ENCODE measurements at regions not wholly inside any gene's neighbourhood (a gene's known extent, or its start where the extent isn't known, plus 50 kb on each side); places are given as distances from the start of the nearest gene placed in this dataset.
"Not testable (repeated sequence)": the region's sequence is repeated elsewhere in the genome, so short reads cannot be mapped to it uniquely, and the experiment has no call there.

DNA sequence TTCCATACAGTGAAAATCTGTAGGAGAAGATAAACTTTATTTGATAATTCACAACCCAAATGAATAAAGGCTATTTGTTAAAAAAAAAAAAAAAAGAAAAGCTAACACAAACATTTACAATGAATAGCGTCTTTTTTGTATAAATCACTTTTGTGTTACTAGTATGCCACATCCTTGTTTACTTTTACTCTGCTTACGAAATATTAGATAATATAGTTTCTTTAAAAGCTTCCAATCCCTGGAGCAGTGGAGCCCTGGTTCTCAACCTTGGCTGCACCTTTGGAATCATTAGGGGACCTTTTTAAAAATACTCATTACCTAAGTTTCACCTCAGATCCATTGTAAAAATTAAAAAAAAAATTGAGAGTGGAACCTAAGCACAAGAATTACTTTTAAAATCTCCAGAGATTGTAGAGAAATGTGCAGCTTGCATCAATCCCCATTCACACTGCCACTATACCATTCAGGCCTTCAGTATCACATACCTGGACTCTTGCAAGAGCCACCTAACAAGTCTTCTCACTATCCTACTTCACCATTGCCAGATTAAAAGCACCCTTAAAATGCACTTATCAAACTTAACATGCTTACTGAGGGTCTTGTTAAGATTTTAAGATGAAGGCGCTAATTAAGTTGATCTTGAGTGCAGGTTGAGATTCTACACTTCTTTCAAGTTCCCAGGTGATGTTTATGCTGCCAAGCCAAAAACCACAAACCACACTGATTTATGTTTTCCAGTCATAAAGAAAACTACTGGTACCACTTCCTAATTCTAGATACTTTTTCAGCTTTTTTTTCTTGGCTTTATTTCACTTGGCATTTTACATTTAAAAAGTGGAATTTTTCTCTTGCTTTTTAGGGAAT is 59.7 kb upstream of the ZC3H15 start:
- TF ChIP-seq, protein P1, sequence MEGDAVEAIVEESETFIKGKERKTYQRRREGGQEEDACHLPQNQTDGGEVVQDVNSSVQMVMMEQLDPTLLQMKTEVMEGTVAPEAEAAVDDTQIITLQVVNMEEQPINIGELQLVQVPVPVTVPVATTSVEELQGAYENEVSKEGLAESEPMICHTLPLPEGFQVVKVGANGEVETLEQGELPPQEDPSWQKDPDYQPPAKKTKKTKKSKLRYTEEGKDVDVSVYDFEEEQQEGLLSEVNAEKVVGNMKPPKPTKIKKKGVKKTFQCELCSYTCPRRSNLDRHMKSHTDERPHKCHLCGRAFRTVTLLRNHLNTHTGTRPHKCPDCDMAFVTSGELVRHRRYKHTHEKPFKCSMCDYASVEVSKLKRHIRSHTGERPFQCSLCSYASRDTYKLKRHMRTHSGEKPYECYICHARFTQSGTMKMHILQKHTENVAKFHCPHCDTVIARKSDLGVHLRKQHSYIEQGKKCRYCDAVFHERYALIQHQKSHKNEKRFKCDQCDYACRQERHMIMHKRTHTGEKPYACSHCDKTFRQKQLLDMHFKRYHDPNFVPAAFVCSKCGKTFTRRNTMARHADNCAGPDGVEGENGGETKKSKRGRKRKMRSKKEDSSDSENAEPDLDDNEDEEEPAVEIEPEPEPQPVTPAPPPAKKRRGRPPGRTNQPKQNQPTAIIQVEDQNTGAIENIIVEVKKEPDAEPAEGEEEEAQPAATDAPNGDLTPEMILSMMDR (IDR thresholded peaks at IDR 0.05), result no peak
- no peak for TF ChIP-seq POLR2A (IDR thresholded peaks at IDR 0.05)
- H3K27ac ChIP-seq, result no peak overlapping the region
- intact Hi-C loops (cut with DNase I; ENCODE audit: low total_unique reads), result no loop called here
- H3K4me3 ChIP-seq, result no peak overlapping the region
- no peaks in the 10 kb centered on the region for H3K9me3 ChIP-seq
- H3K27me3 ChIP-seq, result no peaks in the 10 kb centered on the region
- no peaks in the 10 kb centered on the region for H3K36me3 ChIP-seq
- no peaks in the 10 kb centered on the region for H3K4me1 ChIP-seq
- no peak for DNase-seq

DNA sequence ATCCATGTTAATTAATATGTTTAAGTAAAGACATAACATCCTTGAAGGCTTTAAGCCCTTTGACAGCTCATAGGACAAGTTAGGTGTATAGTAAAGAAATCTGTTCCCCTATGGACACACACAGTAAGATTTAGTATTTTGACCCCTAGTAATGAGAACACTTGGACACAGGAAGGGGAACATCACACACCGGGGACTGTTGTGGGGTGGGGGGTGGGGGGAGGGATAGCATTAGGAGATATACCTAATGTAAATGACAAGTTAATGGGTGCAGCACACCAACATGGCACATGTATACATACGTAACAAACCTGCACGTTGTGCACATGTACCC is 59.1 kb upstream of the ZC3H15 start:
- H3K4me3 ChIP-seq; H3K4me1 ChIP-seq; intact Hi-C loops (cut with DNase I; ENCODE audit: low total_unique reads); DNase-seq; H3K36me3 ChIP-seq; H3K9me3 ChIP-seq; H3K27ac ChIP-seq; H3K27me3 ChIP-seq: not testable (repeated sequence)

DNA sequence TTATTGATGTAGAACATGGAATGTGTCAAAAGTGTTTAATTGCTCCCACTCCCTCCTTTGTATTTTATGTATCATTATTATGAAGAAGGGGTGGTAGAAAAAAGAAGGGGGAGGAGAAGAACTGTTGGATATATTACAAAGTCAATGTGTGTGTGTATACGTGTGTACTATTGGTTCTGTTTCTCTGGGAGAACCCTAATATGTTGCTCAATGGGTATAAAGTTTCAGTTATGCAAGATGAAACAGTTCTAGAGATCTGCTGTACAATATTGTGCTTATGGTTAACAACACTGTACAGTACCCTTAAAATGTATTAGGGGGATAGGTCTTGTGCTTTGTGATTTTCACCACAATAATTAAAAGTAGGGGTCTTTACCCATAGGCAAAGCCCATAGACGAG is 58.1 kb upstream of the ZC3H15 start:
- no peak overlapping the region for H3K27ac ChIP-seq
- intact Hi-C loops (cut with DNase I; ENCODE audit: low total_unique reads), result no loop called here
- no peak for DNase-seq
- H3K36me3 ChIP-seq, result no peaks in the 10 kb centered on the region
- TF ChIP-seq, protein P1 (IDR thresholded peaks at IDR 0.05), result no peak
- TF ChIP-seq POLR2A (IDR thresholded peaks at IDR 0.05), result no peak
- H3K4me1 ChIP-seq, result no peaks in the 10 kb centered on the region
- no peak overlapping the region for H3K4me3 ChIP-seq
- no peaks in the 10 kb centered on the region for H3K9me3 ChIP-seq
- H3K27me3 ChIP-seq, result no peaks in the 10 kb centered on the region

DNA sequence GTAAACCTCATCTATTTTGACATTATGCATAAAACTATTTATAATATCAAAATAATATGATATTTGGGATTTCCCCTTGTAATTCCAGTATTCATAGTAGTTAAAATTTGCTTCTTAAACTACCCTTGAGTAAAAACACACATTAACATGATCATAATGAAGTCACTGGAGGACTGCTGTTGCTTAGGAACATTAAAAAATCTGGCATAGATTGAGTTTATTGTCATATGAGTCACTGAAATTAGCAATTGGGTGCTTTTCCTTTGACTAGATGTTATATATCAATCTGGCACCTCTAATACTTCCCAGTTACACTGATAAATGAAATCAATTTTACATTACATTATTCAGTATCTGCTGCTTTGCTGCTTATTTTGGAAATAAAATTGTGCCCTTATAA is 57.0 kb upstream of the ZC3H15 start:
- intact Hi-C loops (cut with DNase I; ENCODE audit: low total_unique reads), result no loop called here
- no peaks in the 10 kb centered on the region for H3K36me3 ChIP-seq
- H3K27me3 ChIP-seq, result no peaks in the 10 kb centered on the region
- H3K27ac ChIP-seq, result no peak overlapping the region
- no peak for DNase-seq
- TF ChIP-seq POLR2A (IDR thresholded peaks at IDR 0.05), result no peak
- TF ChIP-seq, protein P1 (IDR thresholded peaks at IDR 0.05), result no peak
- H3K9me3 ChIP-seq, result no peaks in the 10 kb centered on the region
- H3K4me1 ChIP-seq, result no peaks in the 10 kb centered on the region
- no peak overlapping the region for H3K4me3 ChIP-seq

DNA sequence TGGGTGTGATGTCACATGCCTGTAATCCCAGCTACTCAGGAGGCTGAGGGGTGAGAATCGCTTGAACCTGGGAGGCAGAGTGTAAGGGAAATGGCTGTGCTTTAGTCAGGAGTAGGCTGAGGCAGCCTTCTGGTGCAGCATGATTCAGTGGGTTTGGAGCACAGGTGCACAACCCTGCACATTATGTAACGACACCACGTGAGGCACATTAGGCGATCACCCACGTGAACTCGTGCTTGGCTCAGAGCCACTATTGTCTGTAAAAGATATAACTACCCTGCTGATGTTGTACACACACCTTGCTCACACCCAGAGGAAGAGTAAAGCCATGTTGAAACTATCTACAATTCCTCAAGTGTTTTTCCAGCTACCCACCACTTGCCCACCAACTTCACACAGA is 54.8 kb upstream of the ZC3H15 start:
- Histone ChIP-seq H3K9me3 (no peaks in the 10 kb centered on the region), H3K36me3 (no peaks in the 10 kb centered on the region), H3K4me3 (no peak overlapping the region), H3K27ac (no peak overlapping the region), H3K4me1 (no peaks in the 10 kb centered on the region), H3K27me3 (no peaks in the 10 kb centered on the region)
- TF ChIP-seq, protein P1 (IDR thresholded peaks at IDR 0.05), result no peak
- no peak for TF ChIP-seq POLR2A (IDR thresholded peaks at IDR 0.05)
- no peak for DNase-seq
- intact Hi-C loops (cut with DNase I; ENCODE audit: low total_unique reads), result no loop called here

DNA sequence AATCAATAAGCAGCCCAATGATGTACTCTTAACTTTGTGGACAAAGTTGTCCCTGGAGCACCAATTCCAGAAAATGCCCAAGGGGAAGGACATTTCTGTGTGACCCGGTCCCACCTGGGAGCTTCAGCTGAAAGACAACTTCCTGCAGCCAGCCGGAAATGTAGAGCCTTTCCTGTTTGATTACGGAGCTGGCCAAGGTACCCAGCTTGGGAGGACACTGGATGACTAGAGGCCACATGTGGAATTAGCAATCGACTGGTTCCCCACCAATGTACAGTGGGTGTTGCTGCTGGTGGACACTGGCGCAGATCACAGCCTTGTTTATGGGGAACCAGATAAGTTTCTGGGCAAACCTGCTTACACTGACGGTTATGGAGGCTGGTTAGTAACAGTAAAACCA is 53.0 kb upstream of the ZC3H15 start:
- H3K36me3 ChIP-seq, result no peaks in the 10 kb centered on the region
- no peaks in the 10 kb centered on the region for H3K9me3 ChIP-seq
- intact Hi-C loops (cut with DNase I; ENCODE audit: low total_unique reads), result no loop called here
- H3K27me3 ChIP-seq, result no peaks in the 10 kb centered on the region
- no peak overlapping the region for H3K4me3 ChIP-seq
- DNase-seq, result no peak
- TF ChIP-seq, protein P1 (IDR thresholded peaks at IDR 0.05), result no peak
- no peak for TF ChIP-seq POLR2A (IDR thresholded peaks at IDR 0.05)
- H3K27ac ChIP-seq, result no peak overlapping the region
- H3K4me1 ChIP-seq, result no peaks in the 10 kb centered on the region
